GM03348 (cell line): ENCODE measurements at regions not wholly inside any gene's neighbourhood (a gene's known extent, or its start where the extent isn't known, plus 50 kb on each side); places are given as distances from the start of the nearest gene placed in this dataset.
A peak's percentile ranks its signal among the peaks of the same experiment; 100 is the strongest.

Source experiments
- DNase-seq: peaks from one replicate; pipeline ENCODE4 v3.0.0; 2012; ENCODE audit warnings: low spot score

GRCh38 chr4:156710365-156711192, 261.0 kb downstream of the PDGFC start:
- peak; percentile 44 for DNase-seq

GRCh38 chr4:156705311-156705710, 266.3 kb downstream of the PDGFC start:
- DNase-seq, result peak; percentile 37

GRCh38 chr4:156695163-156695562, 276.4 kb downstream of the PDGFC start:
- no peak for DNase-seq

DNA sequence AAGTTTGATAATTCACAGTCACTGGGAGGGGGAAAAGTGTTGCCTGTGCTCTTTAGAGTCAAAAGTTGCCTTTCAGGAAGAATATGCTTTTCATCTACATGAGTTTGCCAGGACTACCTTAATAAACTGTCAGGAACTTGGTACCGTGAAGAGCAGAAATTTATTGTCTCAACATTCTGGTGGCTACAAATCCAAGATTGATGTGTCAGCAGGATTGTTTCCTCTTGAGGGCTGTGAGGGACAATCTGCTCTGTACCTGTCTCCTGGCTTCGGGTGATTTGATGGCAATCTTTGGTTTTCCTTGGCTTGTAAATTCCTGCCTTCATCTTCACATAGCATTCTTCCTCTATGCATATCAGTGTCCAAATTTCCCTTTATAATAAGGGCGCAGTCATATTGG, 277.2 kb downstream of the PDGFC start:
- no peak for DNase-seq

DNA sequence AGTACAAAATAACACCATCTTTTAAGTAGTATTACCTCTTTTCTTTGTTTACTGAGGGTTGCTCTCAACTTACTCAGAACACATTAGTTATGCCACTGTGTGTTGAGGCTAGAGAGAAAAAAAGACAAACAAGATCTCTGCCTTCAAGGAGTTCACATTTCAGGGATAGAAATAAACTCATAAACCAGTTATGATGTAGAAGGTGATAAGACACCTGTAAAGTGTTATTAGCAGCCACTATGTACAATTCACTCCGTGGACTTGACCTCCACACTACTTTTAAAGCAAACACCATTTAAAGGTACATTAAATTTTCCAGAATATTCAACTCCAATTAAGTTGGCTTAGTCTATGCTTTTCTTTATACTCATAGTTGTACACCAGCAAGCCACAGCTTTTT, 278.0 kb downstream of the PDGFC start:
- DNase-seq, result no peak

GRCh38 chr4:156692016-156692415, 279.6 kb downstream of the PDGFC start:
- no peak for DNase-seq

DNA sequence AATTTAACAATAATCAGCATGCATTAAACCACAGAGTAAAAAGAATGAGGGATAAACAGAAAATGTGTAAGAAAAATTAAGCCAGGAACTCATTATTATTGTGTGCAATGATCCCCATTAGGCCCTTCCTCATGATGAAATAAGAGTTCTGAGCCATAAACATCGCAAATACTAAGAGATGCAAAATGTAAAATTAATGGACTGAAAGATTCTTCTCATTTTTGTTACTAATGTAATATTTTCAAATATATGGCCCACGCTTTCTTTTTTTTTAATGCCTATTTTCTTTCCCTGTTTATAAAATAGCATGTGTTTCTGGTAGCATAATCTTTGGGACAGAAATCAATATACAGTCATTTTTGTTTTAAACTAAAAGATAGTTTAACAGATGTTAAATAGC, 281.0 kb downstream of the PDGFC start:
- DNase-seq, result no peak

GRCh38 chr4:156686120-156686519, 285.5 kb downstream of the PDGFC start:
- peak; percentile 87 for DNase-seq

GRCh38 chr4:156685308-156685707, 286.3 kb downstream of the PDGFC start:
- DNase-seq, result no peak

- no peak for DNase-seq
Observed at GRCh38 chr4:156677656-156678055, 293.9 kb downstream of the PDGFC start.

- DNase-seq, result peak; percentile 57
Observed at GRCh38 chr4:156677131-156677531, 294.5 kb downstream of the PDGFC start.

DNA sequence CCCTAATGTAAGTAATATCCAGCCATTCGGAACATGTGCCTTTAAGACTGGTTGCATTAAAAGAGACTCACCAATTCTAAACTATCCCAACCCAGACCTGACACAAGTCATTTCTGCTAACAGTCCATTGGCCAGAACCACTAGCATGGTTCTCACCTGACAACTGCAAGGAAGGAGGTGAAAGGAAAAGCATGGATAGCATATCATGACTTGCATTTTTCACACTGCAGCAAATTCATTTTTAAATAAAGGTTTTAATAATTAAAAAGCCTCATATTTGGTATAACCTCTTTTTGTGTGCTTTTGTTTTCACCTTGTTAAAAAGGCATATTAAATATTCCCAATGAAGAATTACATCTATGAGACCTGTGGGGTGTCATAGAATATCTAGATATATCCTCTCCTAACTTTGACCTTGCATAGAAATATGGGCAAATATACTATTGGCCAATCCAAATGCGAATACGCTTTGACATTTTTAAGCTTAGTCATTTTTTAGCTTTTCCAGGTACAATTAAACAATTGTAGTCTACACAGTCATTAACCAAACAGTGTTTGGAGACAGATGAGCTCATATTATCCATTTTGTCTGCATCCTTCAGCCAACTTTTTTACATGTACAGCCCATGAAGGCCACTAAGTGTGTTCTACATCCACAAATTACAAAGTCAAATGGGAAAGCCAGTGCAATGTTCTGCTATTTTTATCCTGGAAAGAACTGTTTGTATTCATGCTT, 295.3 kb downstream of the PDGFC start:
- no peak for DNase-seq

GRCh38 chr4:156673483-156673882, 298.1 kb downstream of the PDGFC start:
- peak; percentile 24 for DNase-seq

DNA sequence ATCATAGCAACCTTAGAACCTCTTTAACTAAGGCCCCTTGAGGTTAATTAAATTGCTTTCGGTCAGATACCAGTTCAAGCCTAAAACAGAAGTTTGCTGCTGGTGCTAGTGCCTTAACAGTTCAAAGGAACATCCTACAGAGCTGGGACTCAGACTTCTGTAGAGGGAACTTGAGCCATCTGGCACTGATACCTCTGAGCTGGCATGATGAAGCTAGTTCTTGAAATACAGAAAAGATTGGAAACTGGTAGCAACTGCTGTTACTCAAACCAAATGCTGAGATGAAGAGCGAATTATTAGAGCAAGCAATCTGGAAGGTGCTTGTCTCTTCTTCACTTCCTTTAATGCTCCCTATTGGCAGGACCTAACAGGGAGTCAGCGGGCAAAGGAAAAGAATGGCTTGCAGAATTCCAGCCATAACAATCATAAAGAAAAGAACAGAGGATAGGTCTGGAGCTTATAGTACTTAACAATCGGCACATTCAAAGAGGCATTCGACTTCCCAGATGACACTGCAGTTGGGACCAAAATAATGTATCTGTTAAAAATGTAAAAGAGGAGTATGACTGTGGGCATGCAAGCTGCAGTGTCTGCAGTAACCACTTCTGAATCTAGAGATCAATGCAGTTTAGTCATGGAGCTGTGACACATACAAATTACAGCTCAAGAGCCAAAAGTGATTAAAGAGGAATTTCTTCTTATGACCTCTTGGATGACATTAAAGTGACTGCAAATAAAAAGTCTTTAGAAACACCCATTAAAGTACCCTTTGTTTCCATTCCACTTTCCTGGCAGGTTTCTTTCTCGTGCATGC, 298.9 kb downstream of the PDGFC start:
- peak; percentile 35 for DNase-seq

GRCh38 chr4:156665780-156666366, 305.7 kb downstream of the PDGFC start:
- no peak for DNase-seq

DNA sequence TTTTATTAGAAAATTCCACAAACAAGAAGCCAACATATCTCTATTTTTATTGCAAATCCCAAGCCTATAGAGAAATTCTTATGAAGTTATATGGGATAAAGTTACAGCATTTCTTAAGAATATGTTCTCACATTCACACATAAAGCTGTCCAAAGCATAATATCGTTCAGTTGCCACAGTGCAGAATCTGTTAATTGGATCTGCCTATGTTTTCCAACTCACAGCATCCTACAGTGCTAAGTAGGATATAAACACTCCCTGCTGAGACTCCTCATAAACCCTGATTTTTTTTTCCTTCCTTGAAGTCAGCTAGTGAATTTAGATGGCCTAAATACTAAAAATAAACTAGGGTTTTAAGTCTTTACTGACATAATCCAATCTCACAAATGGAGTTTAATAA, 307.9 kb downstream of the PDGFC start:
- no peak for DNase-seq

- DNase-seq, result no peak
Observed at GRCh38 chr4:156662921-156663320, 308.7 kb downstream of the PDGFC start.

- DNase-seq, result no peak
Observed at GRCh38 chr4:156661555-156661954, 310.0 kb downstream of the PDGFC start.

DNA sequence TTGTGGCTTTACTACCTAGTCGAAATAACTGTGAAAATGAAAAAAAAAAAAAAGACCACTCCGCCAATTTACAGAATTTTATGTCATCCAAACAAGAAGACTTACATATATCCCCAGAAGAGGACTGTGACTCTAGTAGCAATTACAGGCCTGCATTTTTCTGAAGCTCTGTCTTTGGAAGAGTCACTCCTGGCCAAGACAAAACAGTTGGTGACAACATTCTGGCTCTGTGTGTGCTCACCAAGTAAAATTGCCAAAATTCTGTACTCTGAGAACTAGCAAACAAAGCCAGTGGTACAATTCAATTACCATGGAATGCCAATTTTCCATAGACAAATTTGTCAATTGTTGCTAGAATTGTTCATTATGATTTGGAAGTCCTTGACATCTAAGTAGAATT, 311.1 kb downstream of the PDGFC start:
- no peak for DNase-seq

DNA sequence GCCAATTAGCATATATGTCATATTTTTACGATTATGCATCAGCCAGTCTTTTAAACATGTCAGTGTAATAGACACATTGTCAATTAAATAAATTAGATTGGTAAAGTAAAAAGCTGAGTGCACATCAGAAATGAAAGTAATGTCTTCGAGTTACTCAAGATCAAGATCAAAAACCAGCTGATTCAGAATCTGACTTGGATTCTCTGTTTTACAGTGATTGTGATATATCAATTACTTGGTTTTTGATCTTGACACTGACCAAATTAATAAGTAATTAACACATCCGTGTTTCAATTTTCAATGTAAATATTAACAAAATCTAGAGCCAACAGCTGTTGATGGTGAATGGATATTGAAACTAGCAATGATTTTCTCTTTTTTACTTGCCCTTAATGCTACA, 311.6 kb downstream of the PDGFC start:
- no peak for DNase-seq

- no peak for DNase-seq
Observed at GRCh38 chr4:156659570-156659969, 312.0 kb downstream of the PDGFC start.

- DNase-seq, result no peak
Observed at GRCh38 chr4:156656896-156657295, 314.7 kb downstream of the PDGFC start.
